CD4-positive, alpha-beta T cell treated with Interferon alpha-2 for 1 hour (primary cell): ENCODE measurements at regions not wholly inside any gene's neighbourhood (a gene's known extent, or its start where the extent isn't known, plus 50 kb on each side); places are given as distances from the start of the nearest gene placed in this dataset.
A peak's percentile ranks its signal among the peaks of the same experiment; 100 is the strongest.

Experiments used
- DNase-seq, 2 donors: peaks; one replicate each; pipeline ENCODE4 v3.0.0-alpha.2; 2020 to 2022

GRCh38 chr13:105170438-105170837 is 1365.0 kb downstream of the EFNB2 start:
- DNase-seq = no peak

- DNase-seq = no peak
Measured at GRCh38 chr13:105168295-105168694, 1367.2 kb downstream of the EFNB2 start.

- no peak for DNase-seq
Measured at GRCh38 chr13:105167385-105167784, 1368.1 kb downstream of the EFNB2 start.

- no peak for DNase-seq
Measured at GRCh38 chr13:105165449-105166125, 1369.9 kb downstream of the EFNB2 start.

- DNase-seq = no peak
Measured at GRCh38 chr13:105159841-105160240, 1375.6 kb downstream of the EFNB2 start.

GRCh38 chr13:105153611-105154010 is 1381.9 kb downstream of the EFNB2 start:
- no peak for DNase-seq

- no peak for DNase-seq
Measured at GRCh38 chr13:105151639-105152038, 1383.8 kb downstream of the EFNB2 start.

GRCh38 chr13:105147461-105147860 is 1388.0 kb downstream of the EFNB2 start:
- DNase-seq = no peak

- no peak for DNase-seq
Measured at GRCh38 chr13:105144936-105145335, 1390.5 kb downstream of the EFNB2 start.

GRCh38 chr13:105144020-105144419 is 1391.4 kb downstream of the EFNB2 start:
- no peak for DNase-seq

- no peak for DNase-seq
Measured at GRCh38 chr13:105142556-105142955, 1392.9 kb downstream of the EFNB2 start.

- DNase-seq = peak; percentile 70 to 72
Measured at GRCh38 chr13:105139380-105140285, 1395.8 kb downstream of the EFNB2 start.

- DNase-seq = no peak
Measured at GRCh38 chr13:105139048-105139379, 1396.4 kb downstream of the EFNB2 start.

- DNase-seq = no peak
Measured at GRCh38 chr13:105135852-105136615, 1399.4 kb downstream of the EFNB2 start.

GRCh38 chr13:105127732-105128131 is 1407.7 kb downstream of the EFNB2 start:
- DNase-seq = no peak

- DNase-seq = no peak
Measured at GRCh38 chr13:105121221-105121620, 1414.2 kb downstream of the EFNB2 start.

- DNase-seq = no peak
Measured at GRCh38 chr13:105118426-105118985, 1417.0 kb downstream of the EFNB2 start.

GRCh38 chr13:105116966-105117365 is 1418.5 kb downstream of the EFNB2 start:
- no peak for DNase-seq

- no peak for DNase-seq
Measured at GRCh38 chr13:105112561-105112960, 1422.9 kb downstream of the EFNB2 start.

- no peak for DNase-seq
Measured at GRCh38 chr13:105107781-105108180, 1427.7 kb downstream of the EFNB2 start.

- no peak for DNase-seq
Measured at GRCh38 chr13:105105471-105105870, 1430.0 kb downstream of the EFNB2 start.

GRCh38 chr13:105097521-105097920 is 1437.9 kb downstream of the EFNB2 start:
- DNase-seq = no peak
